ENCODE measurements at regions not wholly inside any gene's neighbourhood (a gene's known extent, or its start where the extent isn't known, plus 50 kb on each side); places are given as distances from the start of the nearest gene placed in this dataset.

GRCh38 chr5:166240705-166241104, 2050.7 kb upstream of the WWC1 start:
- H3K36me3 ChIP-seq (ENCODE audit: control insufficient read depth in 5 of 5, insufficient read depth in 5 of 5, low read length in 5 of 5) = no peaks in the 10 kb centered on the region
- no peak overlapping the region for H3K4me3 ChIP-seq (ENCODE audit: low read depth in 1 of 5, low read length in 5 of 5)
- H3K27ac ChIP-seq (ENCODE audit: low read depth, low read length) = no peak overlapping the region
- no peaks in the 10 kb centered on the region for H3K4me1 ChIP-seq (ENCODE audit: control insufficient read depth in 5 of 5, insufficient read depth in 5 of 5, low read length in 5 of 5)
- H3K27me3 ChIP-seq (ENCODE audit: control insufficient read depth in 5 of 5, insufficient read depth in 4 of 5, low read length in 5 of 5) = no peaks in the 10 kb centered on the region
- no peak overlapping the region for H3K9ac ChIP-seq (ENCODE audit: low read length in 5 of 5)
- H3K9me3 ChIP-seq (ENCODE audit: control insufficient read depth in 5 of 5, low read length in 5 of 5) = peaks cover 0 to 2% (median 0%) of the 10 kb centered on the region in 5 donors

GRCh38 chr5:166245556-166245955, 2045.9 kb upstream of the WWC1 start:
- Histone ChIP-seq H3K36me3 (ENCODE audit: control insufficient read depth in 5 of 5, insufficient read depth in 5 of 5, low read length in 5 of 5) (no peaks in the 10 kb centered on the region), H3K9ac (ENCODE audit: low read length in 5 of 5) (no peak overlapping the region), H3K27ac (ENCODE audit: low read depth, low read length) (no peak overlapping the region), H3K9me3 (ENCODE audit: control insufficient read depth in 5 of 5, low read length in 5 of 5) (no peaks in the 10 kb centered on the region), H3K4me3 (ENCODE audit: low read depth in 1 of 5, low read length in 5 of 5) (no peak overlapping the region), H3K4me1 (ENCODE audit: control insufficient read depth in 5 of 5, insufficient read depth in 5 of 5, low read length in 5 of 5) (no peaks in the 10 kb centered on the region), H3K27me3 (ENCODE audit: control insufficient read depth in 5 of 5, insufficient read depth in 4 of 5, low read length in 5 of 5) (no peaks in the 10 kb centered on the region)

GRCh38 chr5:166251786-166252185, 2039.7 kb upstream of the WWC1 start:
- Histone ChIP-seq H3K9ac (ENCODE audit: low read length in 5 of 5) (no peak overlapping the region), H3K27ac (ENCODE audit: low read depth, low read length) (no peak overlapping the region), H3K4me1 (ENCODE audit: control insufficient read depth in 5 of 5, insufficient read depth in 5 of 5, low read length in 5 of 5) (no peaks in the 10 kb centered on the region), H3K27me3 (ENCODE audit: control insufficient read depth in 5 of 5, insufficient read depth in 4 of 5, low read length in 5 of 5) (no peaks in the 10 kb centered on the region), H3K4me3 (ENCODE audit: low read depth in 1 of 5, low read length in 5 of 5) (no peak overlapping the region), H3K9me3 (ENCODE audit: control insufficient read depth in 5 of 5, low read length in 5 of 5) (peaks cover 0 to 3% (median 0%) of the 10 kb centered on the region in 5 donors), H3K36me3 (ENCODE audit: control insufficient read depth in 5 of 5, insufficient read depth in 5 of 5, low read length in 5 of 5) (no peaks in the 10 kb centered on the region)

GRCh38 chr5:166257661-166258060, 2033.8 kb upstream of the WWC1 start:
- no peak overlapping the region for H3K9ac ChIP-seq (ENCODE audit: low read length in 5 of 5)
- H3K9me3 ChIP-seq (ENCODE audit: control insufficient read depth in 5 of 5, low read length in 5 of 5) = peaks cover 0 to 2% (median 0%) of the 10 kb centered on the region in 5 donors
- H3K27me3 ChIP-seq (ENCODE audit: control insufficient read depth in 5 of 5, insufficient read depth in 4 of 5, low read length in 5 of 5) = no peaks in the 10 kb centered on the region
- no peaks in the 10 kb centered on the region for H3K4me1 ChIP-seq (ENCODE audit: control insufficient read depth in 5 of 5, insufficient read depth in 5 of 5, low read length in 5 of 5)
- no peaks in the 10 kb centered on the region for H3K36me3 ChIP-seq (ENCODE audit: control insufficient read depth in 5 of 5, insufficient read depth in 5 of 5, low read length in 5 of 5)
- no peak overlapping the region for H3K4me3 ChIP-seq (ENCODE audit: low read depth in 1 of 5, low read length in 5 of 5)
- H3K27ac ChIP-seq (ENCODE audit: low read depth, low read length) = no peak overlapping the region

- H3K9me3 ChIP-seq (ENCODE audit: control insufficient read depth in 5 of 5, low read length in 5 of 5) = no peaks in the 10 kb centered on the region
- H3K4me1 ChIP-seq (ENCODE audit: control insufficient read depth in 5 of 5, insufficient read depth in 5 of 5, low read length in 5 of 5) = no peaks in the 10 kb centered on the region
- no peak overlapping the region for H3K4me3 ChIP-seq (ENCODE audit: low read depth in 1 of 5, low read length in 5 of 5)
- H3K27me3 ChIP-seq (ENCODE audit: control insufficient read depth in 5 of 5, insufficient read depth in 4 of 5, low read length in 5 of 5) = no peaks in the 10 kb centered on the region
- H3K9ac ChIP-seq (ENCODE audit: low read length in 5 of 5) = no peak overlapping the region
- no peaks in the 10 kb centered on the region for H3K36me3 ChIP-seq (ENCODE audit: control insufficient read depth in 5 of 5, insufficient read depth in 5 of 5, low read length in 5 of 5)
- H3K27ac ChIP-seq (ENCODE audit: low read depth, low read length) = no peak overlapping the region
Observed at GRCh38 chr5:166262395-166262794, 2029.0 kb upstream of the WWC1 start.

- Histone ChIP-seq H3K27me3 (ENCODE audit: control insufficient read depth in 5 of 5, insufficient read depth in 4 of 5, low read length in 5 of 5) (no peaks in the 10 kb centered on the region), H3K4me3 (ENCODE audit: low read depth in 1 of 5, low read length in 5 of 5) (no peak overlapping the region), H3K27ac (ENCODE audit: low read depth, low read length) (no peak overlapping the region), H3K9me3 (ENCODE audit: control insufficient read depth in 5 of 5, low read length in 5 of 5) (no peaks in the 10 kb centered on the region), H3K4me1 (ENCODE audit: control insufficient read depth in 5 of 5, insufficient read depth in 5 of 5, low read length in 5 of 5) (no peaks in the 10 kb centered on the region), H3K9ac (ENCODE audit: low read length in 5 of 5) (no peak overlapping the region), H3K36me3 (ENCODE audit: control insufficient read depth in 5 of 5, insufficient read depth in 5 of 5, low read length in 5 of 5) (no peaks in the 10 kb centered on the region)
Observed at GRCh38 chr5:166267907-166268306, 2023.5 kb upstream of the WWC1 start.

- Histone ChIP-seq H3K27me3 (ENCODE audit: control insufficient read depth in 5 of 5, insufficient read depth in 4 of 5, low read length in 5 of 5) (no peaks in the 10 kb centered on the region), H3K4me1 (ENCODE audit: control insufficient read depth in 5 of 5, insufficient read depth in 5 of 5, low read length in 5 of 5) (no peaks in the 10 kb centered on the region), H3K4me3 (ENCODE audit: low read depth in 1 of 5, low read length in 5 of 5) (no peak overlapping the region), H3K27ac (ENCODE audit: low read depth, low read length) (no peak overlapping the region), H3K9ac (ENCODE audit: low read length in 5 of 5) (no peak overlapping the region), H3K36me3 (ENCODE audit: control insufficient read depth in 5 of 5, insufficient read depth in 5 of 5, low read length in 5 of 5) (no peaks in the 10 kb centered on the region), H3K9me3 (ENCODE audit: control insufficient read depth in 5 of 5, low read length in 5 of 5) (no peaks in the 10 kb centered on the region)
Observed at GRCh38 chr5:166270712-166271111, 2020.7 kb upstream of the WWC1 start.

- H3K9me3 ChIP-seq (ENCODE audit: control insufficient read depth in 5 of 5, low read length in 5 of 5) = no peaks in the 10 kb centered on the region
- no peaks in the 10 kb centered on the region for H3K36me3 ChIP-seq (ENCODE audit: control insufficient read depth in 5 of 5, insufficient read depth in 5 of 5, low read length in 5 of 5)
- no peaks in the 10 kb centered on the region for H3K4me1 ChIP-seq (ENCODE audit: control insufficient read depth in 5 of 5, insufficient read depth in 5 of 5, low read length in 5 of 5)
- no peak overlapping the region for H3K4me3 ChIP-seq (ENCODE audit: low read depth in 1 of 5, low read length in 5 of 5)
- H3K27ac ChIP-seq (ENCODE audit: low read depth, low read length) = no peak overlapping the region
- H3K9ac ChIP-seq (ENCODE audit: low read length in 5 of 5) = no peak overlapping the region
- no peaks in the 10 kb centered on the region for H3K27me3 ChIP-seq (ENCODE audit: control insufficient read depth in 5 of 5, insufficient read depth in 4 of 5, low read length in 5 of 5)
Observed at GRCh38 chr5:166276006-166276405, 2015.4 kb upstream of the WWC1 start.

GRCh38 chr5:166279828-166280227, 2011.6 kb upstream of the WWC1 start:
- no peak overlapping the region for H3K27ac ChIP-seq (ENCODE audit: low read depth, low read length)
- H3K9ac ChIP-seq (ENCODE audit: low read length in 5 of 5) = no peak overlapping the region
- no peaks in the 10 kb centered on the region for H3K27me3 ChIP-seq (ENCODE audit: control insufficient read depth in 5 of 5, insufficient read depth in 4 of 5, low read length in 5 of 5)
- H3K9me3 ChIP-seq (ENCODE audit: control insufficient read depth in 5 of 5, low read length in 5 of 5) = no peaks in the 10 kb centered on the region
- H3K36me3 ChIP-seq (ENCODE audit: control insufficient read depth in 5 of 5, insufficient read depth in 5 of 5, low read length in 5 of 5) = no peaks in the 10 kb centered on the region
- H3K4me3 ChIP-seq (ENCODE audit: low read depth in 1 of 5, low read length in 5 of 5) = no peak overlapping the region
- H3K4me1 ChIP-seq (ENCODE audit: control insufficient read depth in 5 of 5, insufficient read depth in 5 of 5, low read length in 5 of 5) = no peaks in the 10 kb centered on the region

GRCh38 chr5:166281433-166281832, 2010.0 kb upstream of the WWC1 start:
- Histone ChIP-seq H3K4me3 (ENCODE audit: low read depth in 1 of 5, low read length in 5 of 5) (no peak overlapping the region), H3K27ac (ENCODE audit: low read depth, low read length) (no peak overlapping the region), H3K27me3 (ENCODE audit: control insufficient read depth in 5 of 5, insufficient read depth in 4 of 5, low read length in 5 of 5) (no peaks in the 10 kb centered on the region), H3K4me1 (ENCODE audit: control insufficient read depth in 5 of 5, insufficient read depth in 5 of 5, low read length in 5 of 5) (no peaks in the 10 kb centered on the region), H3K9me3 (ENCODE audit: control insufficient read depth in 5 of 5, low read length in 5 of 5) (no peaks in the 10 kb centered on the region), H3K9ac (ENCODE audit: low read length in 5 of 5) (no peak overlapping the region), H3K36me3 (ENCODE audit: control insufficient read depth in 5 of 5, insufficient read depth in 5 of 5, low read length in 5 of 5) (no peaks in the 10 kb centered on the region)

- no peak overlapping the region for H3K4me3 ChIP-seq (ENCODE audit: low read depth in 1 of 5, low read length in 5 of 5)
- H3K27me3 ChIP-seq (ENCODE audit: control insufficient read depth in 5 of 5, insufficient read depth in 4 of 5, low read length in 5 of 5) = no peaks in the 10 kb centered on the region
- no peaks in the 10 kb centered on the region for H3K4me1 ChIP-seq (ENCODE audit: control insufficient read depth in 5 of 5, insufficient read depth in 5 of 5, low read length in 5 of 5)
- no peak overlapping the region for H3K9ac ChIP-seq (ENCODE audit: low read length in 5 of 5)
- H3K9me3 ChIP-seq (ENCODE audit: control insufficient read depth in 5 of 5, low read length in 5 of 5) = no peaks in the 10 kb centered on the region
- H3K27ac ChIP-seq (ENCODE audit: low read depth, low read length) = no peak overlapping the region
- no peaks in the 10 kb centered on the region for H3K36me3 ChIP-seq (ENCODE audit: control insufficient read depth in 5 of 5, insufficient read depth in 5 of 5, low read length in 5 of 5)
Observed at GRCh38 chr5:166282939-166283338, 2008.5 kb upstream of the WWC1 start.

Measured in subcutaneous abdominal adipose tissue (tissue), 5 donors.